ENCODE measurements at regions not wholly inside any gene's neighbourhood (a gene's known extent, or its start where the extent isn't known, plus 50 kb on each side); places are given as distances from the start of the nearest gene placed in this dataset.

DNA sequence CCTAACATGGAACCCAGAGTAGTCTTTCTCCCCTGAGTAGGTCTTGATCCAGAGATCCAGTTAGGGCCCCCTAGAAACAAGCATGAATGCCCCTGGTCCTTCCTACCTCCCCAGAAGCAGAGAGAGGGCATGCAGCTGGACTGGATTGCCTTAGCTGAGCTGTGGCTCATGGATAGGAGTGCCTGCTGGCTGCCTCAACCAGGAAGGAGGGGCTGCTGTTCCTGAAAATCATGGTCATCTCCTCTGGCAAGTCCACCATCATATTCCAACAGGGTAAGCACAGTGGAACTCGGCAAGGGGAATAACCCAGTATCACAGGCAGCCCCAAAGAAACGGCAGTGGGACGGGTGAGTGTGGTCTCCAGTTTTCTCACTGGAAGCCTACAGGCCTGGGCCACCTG is 53.1 kb upstream of the ENTPD6 start:
- TF ChIP-seq POLR2A (IDR thresholded peaks at IDR 0.05), result no peak
- TF ChIP-seq, protein P1, sequence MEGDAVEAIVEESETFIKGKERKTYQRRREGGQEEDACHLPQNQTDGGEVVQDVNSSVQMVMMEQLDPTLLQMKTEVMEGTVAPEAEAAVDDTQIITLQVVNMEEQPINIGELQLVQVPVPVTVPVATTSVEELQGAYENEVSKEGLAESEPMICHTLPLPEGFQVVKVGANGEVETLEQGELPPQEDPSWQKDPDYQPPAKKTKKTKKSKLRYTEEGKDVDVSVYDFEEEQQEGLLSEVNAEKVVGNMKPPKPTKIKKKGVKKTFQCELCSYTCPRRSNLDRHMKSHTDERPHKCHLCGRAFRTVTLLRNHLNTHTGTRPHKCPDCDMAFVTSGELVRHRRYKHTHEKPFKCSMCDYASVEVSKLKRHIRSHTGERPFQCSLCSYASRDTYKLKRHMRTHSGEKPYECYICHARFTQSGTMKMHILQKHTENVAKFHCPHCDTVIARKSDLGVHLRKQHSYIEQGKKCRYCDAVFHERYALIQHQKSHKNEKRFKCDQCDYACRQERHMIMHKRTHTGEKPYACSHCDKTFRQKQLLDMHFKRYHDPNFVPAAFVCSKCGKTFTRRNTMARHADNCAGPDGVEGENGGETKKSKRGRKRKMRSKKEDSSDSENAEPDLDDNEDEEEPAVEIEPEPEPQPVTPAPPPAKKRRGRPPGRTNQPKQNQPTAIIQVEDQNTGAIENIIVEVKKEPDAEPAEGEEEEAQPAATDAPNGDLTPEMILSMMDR (IDR thresholded peaks at IDR 0.05), result no peak
- Histone ChIP-seq H3K27me3 (peaks cover 0 to 58% (median 0%) of the 10 kb centered on the region in 4 donors), H3K36me3 (no peaks in the 10 kb centered on the region), H3K4me3 (no peak overlapping the region), H3K9me3 (no peaks in the 10 kb centered on the region), H3K27ac (no peak overlapping the region), H3K4me1 (no peaks in the 10 kb centered on the region)
- DNase-seq, result no peak
- WGBS, 2 donors, result 83 to 96% methylated on average over 3 of the region's 3 CpGs
- intact Hi-C loops (cut with DNase I), result no loop called here

DNA sequence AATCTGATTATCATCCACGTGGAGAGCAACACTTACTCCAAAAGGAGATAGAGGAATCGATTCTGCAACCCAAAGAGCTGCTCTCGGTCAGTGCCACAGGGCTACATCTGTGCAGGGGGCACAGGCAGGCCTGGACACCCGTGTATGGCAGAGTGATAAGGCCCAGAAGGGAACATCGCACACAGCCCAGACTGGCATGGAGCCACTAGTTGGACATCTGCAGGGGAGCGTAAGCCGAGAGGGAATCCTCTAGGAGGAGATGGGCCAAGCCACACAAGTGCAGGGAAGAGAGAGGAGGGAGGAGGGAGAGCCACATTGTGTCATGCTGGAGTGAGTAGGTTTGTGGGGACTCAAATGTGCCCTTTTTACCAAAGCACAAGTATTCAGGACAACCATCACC is 50.4 kb upstream of the ENTPD6 start:
- no peaks in the 10 kb centered on the region for H3K9me3 ChIP-seq
- no peak for DNase-seq
- no peak for TF ChIP-seq POLR2A (IDR thresholded peaks at IDR 0.05)
- TF ChIP-seq, protein P1 (IDR thresholded peaks at IDR 0.05), result no peak
- WGBS, 2 donors, result 55 to 73% methylated on average over 7 of the region's 7 CpGs
- H3K27me3 ChIP-seq, result peaks cover 0 to 77% (median 4%) of the 10 kb centered on the region in 4 donors
- intact Hi-C loops (cut with DNase I), result no loop called here
- H3K36me3 ChIP-seq, result no peaks in the 10 kb centered on the region
- H3K27ac ChIP-seq, result no peak overlapping the region
- H3K4me1 ChIP-seq, result peaks cover 6 to 13% (median 9%) of the 10 kb centered on the region in 3 donors
- H3K4me3 ChIP-seq, result no peak overlapping the region

All from esophagus squamous epithelium (tissue), 5 donors.